ENCODE measurements at regions not wholly inside any gene's neighbourhood (a gene's known extent, or its start where the extent isn't known, plus 50 kb on each side); places are given as distances from the start of the nearest gene placed in this dataset.

DNA sequence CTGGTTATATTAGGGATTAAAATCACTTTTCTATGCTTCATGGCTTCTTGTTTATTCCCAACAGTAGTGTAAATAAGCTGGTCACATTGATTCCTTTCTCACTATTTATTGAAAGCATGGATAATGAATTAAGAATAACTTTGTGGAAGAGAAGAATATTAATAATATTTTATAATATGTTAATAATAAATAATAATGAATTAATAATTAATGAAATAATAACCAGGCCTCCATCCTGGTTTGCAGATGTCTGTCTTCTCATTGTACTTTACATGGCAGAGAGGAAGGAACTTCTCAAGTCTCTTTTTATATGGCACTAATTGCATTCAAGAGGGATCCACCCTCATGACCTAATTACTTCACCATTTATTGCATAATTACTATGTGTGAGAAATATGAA, 473.5 kb downstream of the PTPRC start:
- TF ChIP-seq SIN3A (IDR thresholded peaks at IDR 0.05; ENCODE audit: borderline replicate concordance, insufficient read depth, low read length) = no peak
- no peak for TF ChIP-seq TAF1 (IDR thresholded peaks at IDR 0.05; ENCODE audit: borderline replicate concordance, insufficient read depth, low read length)
- TF ChIP-seq, protein P1, sequence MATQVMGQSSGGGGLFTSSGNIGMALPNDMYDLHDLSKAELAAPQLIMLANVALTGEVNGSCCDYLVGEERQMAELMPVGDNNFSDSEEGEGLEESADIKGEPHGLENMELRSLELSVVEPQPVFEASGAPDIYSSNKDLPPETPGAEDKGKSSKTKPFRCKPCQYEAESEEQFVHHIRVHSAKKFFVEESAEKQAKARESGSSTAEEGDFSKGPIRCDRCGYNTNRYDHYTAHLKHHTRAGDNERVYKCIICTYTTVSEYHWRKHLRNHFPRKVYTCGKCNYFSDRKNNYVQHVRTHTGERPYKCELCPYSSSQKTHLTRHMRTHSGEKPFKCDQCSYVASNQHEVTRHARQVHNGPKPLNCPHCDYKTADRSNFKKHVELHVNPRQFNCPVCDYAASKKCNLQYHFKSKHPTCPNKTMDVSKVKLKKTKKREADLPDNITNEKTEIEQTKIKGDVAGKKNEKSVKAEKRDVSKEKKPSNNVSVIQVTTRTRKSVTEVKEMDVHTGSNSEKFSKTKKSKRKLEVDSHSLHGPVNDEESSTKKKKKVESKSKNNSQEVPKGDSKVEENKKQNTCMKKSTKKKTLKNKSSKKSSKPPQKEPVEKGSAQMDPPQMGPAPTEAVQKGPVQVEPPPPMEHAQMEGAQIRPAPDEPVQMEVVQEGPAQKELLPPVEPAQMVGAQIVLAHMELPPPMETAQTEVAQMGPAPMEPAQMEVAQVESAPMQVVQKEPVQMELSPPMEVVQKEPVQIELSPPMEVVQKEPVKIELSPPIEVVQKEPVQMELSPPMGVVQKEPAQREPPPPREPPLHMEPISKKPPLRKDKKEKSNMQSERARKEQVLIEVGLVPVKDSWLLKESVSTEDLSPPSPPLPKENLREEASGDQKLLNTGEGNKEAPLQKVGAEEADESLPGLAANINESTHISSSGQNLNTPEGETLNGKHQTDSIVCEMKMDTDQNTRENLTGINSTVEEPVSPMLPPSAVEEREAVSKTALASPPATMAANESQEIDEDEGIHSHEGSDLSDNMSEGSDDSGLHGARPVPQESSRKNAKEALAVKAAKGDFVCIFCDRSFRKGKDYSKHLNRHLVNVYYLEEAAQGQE (IDR thresholded peaks at IDR 0.05; ENCODE audit: insufficient read depth in 1 of 2, low read depth in 2 of 2, low read length in 2 of 2) = no peak

All from PFSK-1 (cell line).